Amniotic stem cell (primary cell): ENCODE measurements at regions not wholly inside any gene's neighbourhood (a gene's known extent, or its start where the extent isn't known, plus 50 kb on each side); places are given as distances from the start of the nearest gene placed in this dataset.
"Not testable (repeated sequence)": the region's sequence is repeated elsewhere in the genome, so short reads cannot be mapped to it uniquely, and the experiment has no call there.

Experiments used
- DNase-seq: peaks from one replicate; lab custom pipeline; 2025; lab: John Stamatoyannopoulos, UW

- DNase-seq: no peak
These were observed 160.2 kb downstream of the TOX3 start for GRCh38 chr16:52386694-52387093.

- no peak for DNase-seq
These were observed 162.6 kb downstream of the TOX3 start for GRCh38 chr16:52384378-52384777.

GRCh38 chr16:52383640-52384292 lies 163.2 kb downstream of the TOX3 start:
- DNase-seq: no peak

- DNase-seq: no peak
These were observed 163.8 kb downstream of the TOX3 start for GRCh38 chr16:52383119-52383518.

- DNase-seq: no peak
These were observed 167.4 kb downstream of the TOX3 start for GRCh38 chr16:52379551-52379950.

GRCh38 chr16:52376676-52377280 lies 170.2 kb downstream of the TOX3 start:
- DNase-seq: no peak

GRCh38 chr16:52372313-52372712 lies 174.6 kb downstream of the TOX3 start:
- DNase-seq: no peak

GRCh38 chr16:52368859-52369258 lies 178.1 kb downstream of the TOX3 start:
- DNase-seq: no peak

- no peak for DNase-seq
These were observed 179.1 kb downstream of the TOX3 start for GRCh38 chr16:52367821-52368220.

- no peak for DNase-seq
These were observed 180.0 kb downstream of the TOX3 start for GRCh38 chr16:52366983-52367382.

GRCh38 chr16:52364500-52364899 lies 182.4 kb downstream of the TOX3 start:
- DNase-seq: no peak

- DNase-seq: no peak
These were observed 183.9 kb downstream of the TOX3 start for GRCh38 chr16:52363082-52363481.

- DNase-seq: no peak
These were observed 189.2 kb downstream of the TOX3 start for GRCh38 chr16:52357711-52358110.

GRCh38 chr16:52353249-52353648 lies 193.7 kb downstream of the TOX3 start:
- DNase-seq: no peak

- no peak for DNase-seq
These were observed 195.5 kb downstream of the TOX3 start for GRCh38 chr16:52351451-52351850.

- DNase-seq: no peak
These were observed 196.8 kb downstream of the TOX3 start for GRCh38 chr16:52350031-52350642.

- DNase-seq: no peak
These were observed 200.2 kb downstream of the TOX3 start for GRCh38 chr16:52346709-52347108.

GRCh38 chr16:52333673-52334072 lies 213.3 kb downstream of the TOX3 start:
- not testable (repeated sequence) for DNase-seq

- DNase-seq: no peak
These were observed 226.0 kb downstream of the TOX3 start for GRCh38 chr16:52320930-52321439.

GRCh38 chr16:52318302-52319009 lies 228.5 kb downstream of the TOX3 start:
- no peak for DNase-seq

GRCh38 chr16:52316241-52316640 lies 230.7 kb downstream of the TOX3 start:
- DNase-seq: no peak

GRCh38 chr16:52312716-52313115 lies 234.2 kb downstream of the TOX3 start:
- no peak for DNase-seq
